GM12872 (cell line): ENCODE measurements at regions not wholly inside any gene's neighbourhood (a gene's known extent, or its start where the extent isn't known, plus 50 kb on each side); places are given as distances from the start of the nearest gene placed in this dataset.

Source experiments
- CTCF ChIP-seq: IDR thresholded peaks from 3 replicates; pipeline ENCODE4 v1.5.1; 2011; ENCODE audit warnings: low read depth, mild to moderate bottlenecking, low read length, moderate library complexity; ENCODE audit not compliant: insufficient read depth

DNA sequence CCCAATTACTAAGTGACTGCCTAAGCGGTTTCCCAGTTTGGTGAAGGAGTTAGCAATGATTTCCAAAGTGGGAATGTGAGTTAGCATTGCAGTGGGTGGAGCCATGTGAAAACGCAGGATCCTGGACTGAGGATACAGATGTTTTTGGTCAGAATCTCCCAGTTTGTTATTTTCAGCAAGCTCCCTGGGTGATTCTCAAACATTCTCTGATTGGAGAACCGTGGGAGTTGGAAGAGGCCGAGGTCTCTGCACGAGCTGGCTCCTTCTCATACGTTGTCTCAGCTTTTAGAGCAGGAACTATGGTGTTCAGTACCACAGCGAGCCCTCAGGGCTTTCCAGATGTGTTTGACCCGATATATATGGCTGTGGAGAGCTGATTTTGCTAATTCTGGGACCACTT, 396.5 kb upstream of the NPVF start:
- TF ChIP-seq CTCF: no peak

DNA sequence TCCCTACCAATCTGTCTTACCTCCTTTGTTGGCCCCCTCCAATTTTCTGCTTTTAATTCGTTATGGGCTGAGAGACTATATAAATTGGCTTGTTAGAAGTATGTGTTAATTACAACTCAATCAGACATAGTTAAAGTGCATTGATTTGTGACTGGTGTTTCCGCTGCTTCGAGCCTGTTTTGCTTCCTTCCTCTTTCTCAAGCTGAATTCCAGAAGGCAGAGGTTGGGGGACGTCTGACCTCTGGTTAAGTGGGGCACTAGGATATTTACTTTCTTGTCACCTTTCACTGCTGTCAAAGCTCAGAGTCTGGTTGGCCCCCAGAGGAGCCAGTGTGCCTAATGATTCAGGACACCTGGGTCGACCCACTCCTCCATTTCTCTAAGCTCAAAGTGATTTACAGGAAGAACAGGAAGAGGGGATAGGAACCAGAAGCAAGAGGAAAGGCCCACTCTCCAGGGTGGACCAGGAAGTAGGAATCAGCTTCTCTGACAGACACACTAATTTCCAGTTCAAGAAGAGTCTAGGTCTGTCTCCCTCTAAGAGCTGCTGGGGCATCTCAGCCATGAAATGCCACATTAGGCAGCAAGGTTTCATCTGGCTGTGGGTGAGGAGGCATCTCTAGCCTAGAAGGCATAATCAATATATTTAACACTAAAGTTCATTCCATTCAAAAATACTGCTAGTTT, 397.2 kb upstream of the NPVF start:
- TF ChIP-seq CTCF: no peak

GRCh38 chr7:25626451-25627131, 398.3 kb upstream of the NPVF start:
- no peak for TF ChIP-seq CTCF

DNA sequence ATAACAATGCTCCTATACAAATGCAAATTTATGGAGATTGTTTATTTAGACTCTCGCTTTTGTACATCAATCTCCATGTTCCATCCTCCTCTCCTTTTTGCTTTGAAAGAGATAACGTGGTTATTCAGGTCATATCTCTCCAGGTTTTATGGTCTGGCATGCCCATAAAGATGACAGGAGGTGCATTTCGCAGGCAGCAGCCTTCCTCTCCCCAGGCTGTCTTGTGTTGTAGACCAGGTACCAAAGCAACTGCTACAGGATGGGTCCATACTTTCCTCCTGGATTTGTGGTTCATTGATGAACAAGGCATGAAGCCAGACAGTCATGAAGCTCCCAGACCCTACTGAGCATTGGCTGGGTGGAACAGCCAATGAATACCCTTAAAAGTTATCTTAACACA, 400.2 kb upstream of the NPVF start:
- no peak for TF ChIP-seq CTCF

GRCh38 chr7:25632616-25633015, 404.3 kb upstream of the NPVF start:
- TF ChIP-seq CTCF: no peak

DNA sequence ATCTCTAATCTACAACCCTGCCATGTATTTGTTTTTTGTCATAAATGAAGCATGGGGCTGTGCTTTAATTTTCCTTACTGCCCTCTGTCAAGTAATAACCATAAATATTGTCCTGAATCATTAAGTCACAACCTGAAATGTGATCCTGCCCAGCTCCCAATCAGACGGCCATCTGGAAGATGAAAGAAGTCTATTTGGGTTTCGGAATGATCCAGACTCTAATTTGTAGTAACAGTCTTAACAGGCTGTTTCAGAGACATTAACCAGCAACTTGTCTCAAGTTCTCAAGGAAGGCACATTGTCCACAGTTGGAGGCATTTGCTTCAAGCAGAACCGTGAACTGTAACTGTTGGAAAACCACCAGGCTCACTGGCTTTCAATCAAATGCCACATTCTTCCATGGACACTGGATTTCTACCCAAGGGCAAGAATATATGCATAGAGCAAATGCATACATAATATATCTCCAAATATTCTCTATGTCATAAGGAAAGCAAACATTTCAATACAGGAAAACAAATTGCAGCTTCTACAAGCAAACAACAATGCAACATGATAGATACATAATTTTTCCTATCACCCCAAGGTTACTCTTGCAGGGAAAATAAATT, 405.2 kb upstream of the NPVF start:
- TF ChIP-seq CTCF: no peak

- no peak for TF ChIP-seq CTCF
Measured at GRCh38 chr7:25636168-25636567, 407.9 kb upstream of the NPVF start.
